NAMALWA (cell line): ENCODE measurements at regions not wholly inside any gene's neighbourhood (a gene's known extent, or its start where the extent isn't known, plus 50 kb on each side); places are given as distances from the start of the nearest gene placed in this dataset.
"Not testable (repeated sequence)": the region's sequence is repeated elsewhere in the genome, so short reads cannot be mapped to it uniquely, and the experiment has no call there.

ENCODE experiments used
- DNase-seq: peaks from one replicate; pipeline ENCODE4 v3.0.0-alpha.2; 2015; ENCODE audit warnings: low spot score

DNA sequence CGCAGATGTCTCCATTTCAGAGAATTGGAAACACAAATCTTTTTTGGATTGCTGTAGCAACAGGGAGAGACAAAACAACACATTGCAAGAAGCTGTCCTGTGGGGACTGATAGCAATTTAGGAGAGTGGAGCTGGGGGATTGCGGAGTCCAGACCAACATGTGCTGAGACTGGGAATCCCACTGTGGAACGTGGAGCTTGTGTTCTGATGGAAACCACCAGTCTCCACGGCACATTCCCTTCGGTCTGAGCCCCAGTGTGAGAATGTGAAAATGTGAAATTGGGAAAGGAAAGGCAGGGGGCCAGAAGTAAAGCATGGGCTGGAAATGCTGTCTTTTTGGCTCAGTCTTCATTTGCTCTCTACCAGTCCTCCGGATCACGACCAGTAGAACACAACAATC lies 348.8 kb upstream of the TNC start:
- no peak for DNase-seq

DNA sequence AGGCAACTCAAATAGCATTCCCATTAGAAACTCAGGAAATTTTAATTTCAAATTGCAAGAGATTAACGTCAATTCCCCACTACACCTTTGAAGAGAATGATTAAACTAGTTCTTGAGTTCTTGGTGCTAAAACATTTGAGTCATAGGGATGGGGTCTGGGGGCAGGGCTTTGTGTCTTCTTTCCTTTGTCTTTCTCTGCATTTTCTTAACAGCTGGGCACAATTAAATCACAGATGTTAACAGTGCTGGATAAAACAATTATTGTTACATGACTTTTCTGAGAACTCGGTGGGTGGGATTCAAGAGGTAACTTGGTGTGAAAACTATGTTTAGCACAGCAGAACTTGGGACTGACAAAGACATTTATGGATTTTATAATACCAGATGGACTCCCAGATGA lies 351.9 kb upstream of the TNC start:
- no peak for DNase-seq

DNA sequence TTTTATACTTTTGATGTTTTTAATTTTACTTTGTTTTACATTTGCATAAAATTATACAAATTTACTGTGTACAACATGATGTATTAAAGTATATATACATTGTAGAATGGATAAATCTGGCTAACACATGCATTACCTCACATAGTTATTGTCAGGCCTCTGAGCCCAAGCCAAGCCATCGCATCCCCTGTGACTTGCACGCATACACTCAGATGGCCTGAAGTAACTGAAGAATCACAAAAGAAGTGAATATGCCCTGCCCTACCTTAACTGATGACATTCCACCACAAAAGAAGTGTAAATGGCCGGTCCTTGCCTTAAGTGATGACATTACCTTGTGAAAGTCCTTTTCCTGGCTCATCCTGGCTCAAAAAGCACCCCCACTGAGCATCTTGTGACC lies 355.1 kb upstream of the TNC start:
- not testable (repeated sequence) for DNase-seq

DNA sequence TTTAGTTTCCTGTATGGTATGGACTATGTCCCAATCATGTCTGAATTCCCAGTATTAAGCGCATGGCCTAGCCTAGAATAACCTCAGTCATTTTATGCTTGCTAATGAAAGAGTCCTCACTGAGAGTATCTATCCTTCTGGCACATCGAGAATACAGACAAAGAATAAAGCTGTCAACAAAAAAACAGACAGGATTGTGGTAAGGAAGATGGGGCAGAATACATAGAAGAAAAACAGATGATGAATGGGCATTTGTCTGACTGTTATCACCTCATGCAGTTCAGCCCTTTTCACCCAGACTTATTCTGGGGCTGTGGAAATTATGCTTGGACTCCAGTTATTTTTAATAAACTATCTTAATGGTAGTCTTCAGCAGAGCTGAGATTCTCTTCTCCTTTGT lies 363.8 kb upstream of the TNC start:
- DNase-seq = no peak

DNA sequence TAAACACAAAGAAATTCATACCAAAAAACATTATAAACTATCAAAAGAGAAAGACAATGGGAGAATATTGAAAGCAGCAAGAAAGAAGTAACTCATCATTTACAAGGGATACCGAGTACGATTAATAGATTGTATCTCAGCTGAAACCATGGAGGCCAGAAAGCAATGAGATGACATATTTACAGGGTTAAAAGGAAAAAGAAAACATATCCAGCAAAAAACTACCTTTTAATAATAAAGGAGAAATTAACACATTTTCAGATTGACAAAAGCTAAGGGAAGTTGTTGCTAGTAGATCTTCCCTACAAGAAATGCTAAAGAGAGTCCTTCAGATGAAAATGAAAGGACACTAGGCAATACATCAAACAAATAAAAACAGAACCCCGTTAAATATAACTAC lies 364.8 kb upstream of the TNC start:
- no peak for DNase-seq

DNA sequence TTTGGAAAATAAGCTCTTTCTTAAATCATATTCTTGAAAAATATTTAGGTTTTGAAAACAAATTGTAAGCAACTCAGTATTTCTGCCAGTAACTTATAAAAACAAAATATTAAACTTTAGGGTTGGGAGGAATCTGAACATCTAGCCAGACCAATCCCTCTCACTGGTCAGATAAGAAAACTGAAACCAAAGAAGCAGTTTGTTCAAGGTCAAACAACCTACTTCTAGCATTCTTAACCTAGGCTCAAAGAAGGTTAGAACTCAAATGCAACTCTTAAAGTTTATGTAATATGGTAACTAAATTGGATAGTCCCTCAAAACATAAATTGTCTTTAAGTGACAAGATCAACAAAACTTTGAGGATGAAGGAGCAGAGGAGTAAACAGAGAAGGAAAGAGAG lies 374.9 kb upstream of the TNC start:
- no peak for DNase-seq

DNA sequence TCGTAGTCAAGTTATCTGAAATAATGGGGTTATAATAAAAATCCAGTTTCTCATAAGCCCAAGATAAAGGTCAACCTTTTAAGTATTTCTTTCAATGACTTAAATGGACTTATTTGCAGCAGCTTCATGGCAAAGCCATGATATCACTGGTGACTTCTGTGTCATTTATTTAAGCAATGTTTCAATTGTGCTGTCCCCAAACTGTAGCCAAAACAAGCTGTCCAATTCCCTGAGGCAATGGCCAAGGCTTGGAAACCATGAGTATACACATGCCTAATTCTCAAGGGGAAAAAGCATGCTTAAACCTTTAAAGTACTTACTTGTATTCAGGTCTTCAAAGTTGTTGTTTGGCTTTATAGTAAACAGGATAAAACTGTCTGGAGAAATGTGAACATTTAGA lies 376.4 kb upstream of the TNC start:
- DNase-seq = no peak

DNA sequence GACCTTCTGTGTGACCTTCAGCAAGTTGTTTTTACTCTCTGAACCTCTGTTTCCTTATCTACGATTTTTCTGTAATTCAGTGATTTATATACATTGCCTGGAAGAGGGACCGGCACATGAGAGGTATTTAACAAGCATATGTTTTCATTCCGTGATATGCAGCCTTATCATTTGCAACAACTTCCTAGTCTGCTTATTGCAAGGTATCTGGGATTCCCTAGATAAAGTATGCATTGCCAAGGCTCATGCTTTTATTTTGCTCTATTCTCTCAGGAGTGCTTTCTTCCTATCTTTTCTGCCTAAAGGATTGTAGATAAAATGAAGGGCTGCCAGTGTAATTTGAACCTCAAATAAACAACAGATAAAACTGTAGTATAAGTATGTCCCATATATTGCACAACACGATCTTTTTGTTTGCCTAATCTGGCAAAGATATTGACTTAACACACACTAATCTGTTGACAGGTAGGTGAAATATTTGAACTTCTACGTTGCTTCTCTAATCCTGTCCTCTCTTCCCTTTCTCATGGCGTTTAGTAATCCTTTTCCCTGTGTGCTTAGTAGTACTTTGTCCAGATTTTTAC lies 377.2 kb upstream of the TNC start:
- no peak for DNase-seq

DNA sequence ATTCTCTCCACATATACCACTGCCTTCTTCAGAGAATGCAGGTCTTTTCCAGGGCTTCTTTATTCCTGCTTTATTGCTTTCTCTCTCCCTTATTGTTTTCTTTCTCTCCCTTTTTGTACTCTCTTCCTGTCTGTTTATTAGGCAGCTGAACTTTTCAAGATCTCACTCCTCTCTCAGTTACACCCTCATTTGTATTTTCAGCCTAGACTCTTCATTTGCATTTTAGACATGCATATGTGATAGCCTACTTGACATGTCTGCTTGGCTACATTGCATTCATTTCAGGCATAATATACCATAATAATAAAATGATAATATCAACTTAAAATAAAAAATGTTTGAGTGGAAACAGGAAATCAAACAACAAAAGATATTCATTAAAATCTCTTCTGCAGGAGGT lies 377.9 kb upstream of the TNC start:
- DNase-seq = no peak

DNA sequence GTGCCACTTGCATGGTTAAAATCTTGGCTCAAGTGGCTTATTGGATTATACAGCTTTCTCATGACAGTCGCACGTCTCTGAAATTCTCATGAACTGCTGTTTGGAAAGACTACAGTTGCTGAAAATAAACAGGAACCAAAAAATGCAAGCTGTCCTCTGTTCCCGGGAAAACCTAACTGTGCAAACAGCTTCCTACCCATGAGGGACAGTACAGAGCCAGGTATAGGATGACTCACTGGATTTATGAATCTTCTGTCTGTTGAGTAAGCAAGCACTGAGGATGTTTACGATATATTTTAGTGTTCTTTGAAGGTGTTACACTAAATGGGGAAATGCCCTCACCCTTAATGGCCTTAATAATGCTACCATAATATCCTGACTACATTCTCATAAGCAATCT lies 380.3 kb upstream of the TNC start:
- DNase-seq = no peak

DNA sequence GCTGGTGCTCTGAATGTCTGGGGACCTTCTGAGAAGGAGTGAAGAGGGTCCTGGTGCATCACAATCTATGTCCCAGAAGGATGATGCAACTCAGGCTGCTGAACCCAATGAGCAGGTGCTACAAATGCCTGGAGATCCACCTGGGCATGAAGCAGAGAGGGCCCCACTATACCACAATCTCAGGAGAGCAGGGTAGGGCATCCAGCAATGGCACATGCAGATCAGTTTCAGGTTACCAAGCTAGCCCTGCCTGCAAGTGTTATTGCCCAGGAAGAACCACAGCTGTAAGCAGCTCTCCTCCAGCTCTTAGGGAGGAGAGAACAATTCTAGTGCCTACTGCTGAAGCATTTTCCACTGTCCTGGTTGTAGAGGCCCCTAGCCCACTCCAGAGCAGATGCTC lies 389.2 kb upstream of the TNC start:
- no peak for DNase-seq

DNA sequence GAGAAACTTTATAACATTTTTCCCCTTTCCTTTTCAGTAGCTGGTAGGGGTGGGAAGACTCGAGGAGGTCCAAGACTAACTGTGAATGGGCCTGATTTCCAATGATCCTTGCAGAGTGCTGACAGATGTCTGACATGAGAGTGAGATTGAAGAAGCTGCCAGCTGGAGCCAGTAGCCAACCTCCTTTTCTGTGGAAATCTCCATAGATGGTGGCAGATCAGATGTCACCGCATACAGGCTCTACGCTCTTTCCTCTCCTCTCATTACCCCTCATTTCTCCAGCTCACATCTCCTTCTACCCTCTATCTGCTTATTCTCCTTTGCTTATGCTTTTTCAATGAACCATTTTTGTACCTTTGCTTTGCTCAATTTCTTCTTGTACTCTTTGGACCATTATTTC lies 395.2 kb upstream of the TNC start:
- DNase-seq = no peak

DNA sequence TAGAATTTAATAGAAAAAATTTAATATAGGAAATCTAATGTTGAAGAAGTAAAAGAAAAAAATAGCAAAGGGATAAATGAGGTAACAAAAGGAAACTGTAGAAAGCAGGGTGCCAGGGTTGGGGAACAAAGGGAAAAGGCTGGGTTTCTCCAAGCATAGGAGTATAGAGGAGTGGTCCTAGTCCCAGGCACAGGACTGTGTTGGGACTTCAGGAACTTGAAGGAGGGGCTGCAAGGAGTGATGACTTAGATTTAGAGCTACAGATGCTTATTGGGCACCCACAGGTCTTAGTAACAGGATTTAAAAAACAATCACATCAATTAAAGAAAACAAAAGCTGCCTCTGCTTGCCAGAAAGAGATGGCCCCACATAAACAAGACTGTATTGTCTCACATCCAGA lies 396.5 kb upstream of the TNC start:
- DNase-seq = no peak

DNA sequence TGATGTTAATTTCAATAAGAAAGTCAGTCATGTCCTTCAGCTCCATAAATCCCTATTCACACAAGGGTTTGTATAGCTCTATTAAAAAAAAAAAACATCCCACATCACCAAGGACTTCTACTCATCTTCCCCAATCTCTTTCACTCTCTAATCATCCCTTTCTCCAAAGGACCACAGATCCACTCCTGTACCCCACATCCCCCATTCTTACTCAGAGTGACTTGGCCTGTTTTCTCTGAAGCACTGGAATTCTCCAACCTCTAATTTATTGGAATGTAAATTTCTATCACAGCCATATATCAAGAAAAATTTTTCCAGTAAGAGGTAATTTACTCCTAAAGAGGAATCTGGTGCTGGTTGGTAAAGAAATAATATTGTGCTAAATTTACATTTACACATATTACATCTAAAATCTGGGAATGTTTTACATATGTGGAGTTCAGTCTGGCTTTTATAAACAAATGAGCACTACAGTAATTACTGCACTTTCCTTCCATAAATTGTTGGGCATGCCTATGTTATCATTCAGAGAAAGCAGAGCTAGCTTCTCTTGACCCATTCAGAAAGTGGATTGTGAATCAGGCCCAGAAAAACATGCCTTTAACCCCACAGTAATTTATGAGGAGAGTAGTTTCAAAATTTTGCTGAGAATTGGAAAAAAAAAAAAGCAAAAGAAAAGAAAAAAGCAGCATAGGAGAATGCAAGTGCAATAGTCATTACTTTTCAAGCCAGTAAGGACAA lies 399.5 kb upstream of the TNC start:
- DNase-seq = no peak

DNA sequence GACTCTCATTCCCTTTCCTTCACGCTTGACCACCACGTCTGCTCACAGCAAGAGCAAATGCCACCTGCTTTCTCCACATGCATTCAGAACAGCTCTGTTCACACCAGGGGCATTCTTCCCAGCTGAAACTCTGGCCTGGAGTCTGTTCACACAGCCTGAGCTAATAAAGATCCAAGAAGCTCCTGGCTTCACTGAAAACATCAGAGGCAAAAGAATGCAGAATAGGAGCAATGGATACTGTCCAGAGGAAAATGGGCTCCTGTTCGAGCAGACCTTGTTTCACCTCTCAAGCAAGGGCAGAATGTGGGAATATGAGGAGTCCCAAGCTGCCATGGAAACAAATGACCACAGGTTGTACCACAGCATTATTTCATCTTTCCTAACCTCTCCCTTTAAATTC lies 402.7 kb upstream of the TNC start:
- no peak for DNase-seq

DNA sequence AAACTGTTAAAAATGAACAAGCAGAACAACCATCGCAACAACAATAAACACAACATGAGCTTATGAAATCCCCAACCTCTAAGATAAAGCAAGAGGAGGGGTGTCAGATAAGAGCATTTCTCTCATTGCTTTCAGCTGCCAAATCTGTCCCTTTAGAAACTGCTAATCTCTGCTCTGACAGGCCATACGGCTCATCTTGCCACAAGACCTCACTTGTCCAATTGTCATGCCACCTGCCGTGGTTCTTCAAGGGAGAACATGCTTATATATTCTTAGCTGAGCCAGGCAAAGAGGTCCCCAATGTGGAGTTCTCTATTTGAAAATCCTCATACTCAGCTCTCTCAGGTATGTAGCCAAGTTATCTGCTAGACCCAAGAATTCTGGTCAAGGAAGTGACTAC lies 405.0 kb upstream of the TNC start:
- DNase-seq = no peak

DNA sequence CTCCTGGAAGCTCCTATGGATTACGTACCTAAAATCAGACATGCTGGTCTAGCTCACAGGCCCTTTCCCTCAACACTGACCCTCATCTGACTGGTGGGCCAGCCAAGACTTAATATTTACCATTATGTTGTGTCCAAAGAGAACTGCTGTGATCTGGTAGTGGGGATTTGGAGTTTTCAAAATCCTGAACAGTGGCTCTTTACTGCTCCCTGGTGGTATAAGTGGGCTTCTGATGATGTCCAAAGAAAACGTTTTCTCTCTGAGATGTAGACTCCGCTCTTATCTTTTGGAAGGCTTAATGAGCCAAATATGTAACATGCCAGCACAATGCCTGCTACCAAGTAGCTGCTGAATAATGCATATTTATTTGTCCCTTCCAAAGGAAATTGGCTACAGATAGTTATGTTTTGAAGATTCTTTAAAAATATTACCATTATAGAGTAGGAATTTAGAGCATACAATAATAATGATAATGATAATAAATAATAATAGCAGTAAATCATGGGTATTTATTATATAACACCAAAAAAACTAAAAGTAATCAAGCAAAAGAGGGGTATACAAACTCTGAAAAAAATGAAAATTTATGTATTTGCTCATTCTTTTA lies 406.6 kb upstream of the TNC start:
- peak; percentile 70 for DNase-seq

DNA sequence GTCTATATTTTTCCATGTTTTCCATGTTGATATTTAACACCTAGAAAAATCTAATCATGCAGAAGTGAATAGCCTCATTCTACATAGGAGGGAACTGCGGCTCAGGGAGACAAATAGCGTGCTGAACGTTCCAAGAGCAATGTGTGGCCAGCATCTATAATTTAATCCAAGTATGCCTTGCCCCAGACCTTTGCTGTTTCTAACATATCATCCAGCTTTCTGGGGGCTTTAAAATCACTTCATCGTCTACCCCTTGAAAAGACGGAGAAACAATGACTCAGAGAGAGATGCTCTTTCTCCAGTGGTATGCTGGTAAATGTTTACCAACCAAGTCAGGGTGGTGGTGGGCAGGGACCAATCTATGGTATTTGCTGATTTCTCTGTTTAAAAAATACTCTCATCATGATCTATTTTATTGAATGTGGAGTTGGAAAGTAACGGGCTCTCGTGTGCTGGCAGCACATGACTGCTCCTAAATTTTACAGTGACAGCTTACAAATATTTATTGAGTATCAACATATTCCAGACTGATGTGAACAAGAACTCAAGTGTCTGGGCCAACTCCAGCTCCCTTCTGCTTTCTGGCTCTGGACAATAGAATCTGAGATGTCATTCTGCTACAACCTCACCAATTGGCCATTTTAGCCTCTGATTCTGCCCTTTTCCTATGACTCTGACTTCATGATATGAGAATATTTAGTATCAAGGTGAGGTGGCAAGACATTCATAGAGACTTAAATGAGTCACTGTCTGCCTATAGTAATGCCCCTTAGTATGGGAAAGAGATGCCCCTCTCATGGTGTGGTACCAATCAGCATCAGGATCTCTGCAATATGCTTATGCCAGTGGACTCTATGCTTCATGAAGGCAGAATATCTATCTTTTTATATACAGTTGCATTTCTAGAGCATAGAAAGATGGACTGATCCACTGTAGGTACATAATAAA lies 407.4 kb upstream of the TNC start:
- no peak for DNase-seq

DNA sequence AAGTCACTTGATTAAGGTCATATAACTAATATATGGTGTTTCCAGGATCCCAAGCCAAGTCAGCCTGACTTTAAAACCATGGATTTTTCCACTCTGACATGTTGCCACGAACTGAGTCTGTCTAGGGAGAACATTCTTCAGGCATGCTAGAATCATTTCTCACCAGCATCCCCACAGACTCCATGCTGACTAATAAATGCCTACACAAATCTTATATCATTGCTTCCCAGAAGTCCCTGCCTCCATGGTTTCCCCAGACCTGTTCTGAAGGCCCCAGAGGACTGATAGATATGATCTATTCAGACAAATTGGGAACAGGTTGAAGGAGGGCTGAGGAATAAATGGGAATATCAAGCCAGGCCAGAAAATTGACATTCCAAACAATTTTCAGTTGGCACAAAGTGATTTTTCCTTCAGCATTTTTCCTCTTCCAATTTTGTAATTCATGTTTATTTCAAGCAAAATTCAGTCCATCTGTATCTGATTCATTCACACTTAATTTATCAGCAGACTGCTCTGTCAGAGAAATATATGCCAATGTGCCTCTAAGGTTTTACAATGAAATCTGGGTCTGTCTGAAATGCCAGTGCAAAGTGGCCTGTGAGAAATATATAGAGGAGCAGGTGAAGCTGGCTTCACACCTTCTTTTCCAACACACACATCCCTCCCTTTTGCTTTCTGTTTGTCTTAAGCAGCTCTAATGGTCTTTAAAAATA lies 413.6 kb upstream of the TNC start:
- DNase-seq = no peak

DNA sequence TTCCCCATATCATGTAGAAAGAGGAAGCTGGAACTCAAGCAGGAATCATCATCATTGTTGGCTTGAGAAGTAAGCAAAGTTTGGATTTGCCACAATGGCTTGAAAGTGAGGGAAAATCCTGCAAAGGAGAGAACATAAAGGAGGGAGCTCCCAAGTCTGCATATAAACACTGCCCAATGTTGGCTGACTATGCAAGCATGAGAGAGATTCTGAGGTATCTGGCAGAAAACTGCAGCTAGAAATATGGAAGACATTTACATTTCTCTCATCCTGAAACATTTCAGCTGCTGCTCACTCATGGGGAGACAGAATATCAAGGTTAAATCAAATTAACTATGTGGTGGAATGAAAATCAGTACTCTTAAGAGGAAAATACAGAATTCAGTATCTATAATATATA lies 415.6 kb upstream of the TNC start:
- DNase-seq = no peak

DNA sequence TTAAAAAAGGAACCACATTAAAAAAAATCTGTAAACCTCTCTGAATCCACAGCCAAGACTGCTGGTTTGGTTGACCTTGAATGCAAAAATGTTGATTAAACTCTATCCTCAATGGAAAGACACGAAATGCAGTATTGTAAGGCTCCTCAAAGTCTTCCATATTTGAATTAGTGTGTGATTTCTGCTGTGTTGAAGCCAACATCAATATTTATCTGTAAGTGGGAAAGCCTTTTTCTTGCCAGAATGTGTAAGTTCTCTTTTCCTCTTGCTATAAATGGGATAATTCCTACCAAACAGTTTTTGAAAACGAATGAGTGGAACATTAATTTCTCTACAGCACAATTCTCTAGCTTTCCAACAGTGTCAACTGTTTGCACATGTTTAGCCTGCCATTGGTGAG lies 422.1 kb upstream of the TNC start:
- DNase-seq = no peak

DNA sequence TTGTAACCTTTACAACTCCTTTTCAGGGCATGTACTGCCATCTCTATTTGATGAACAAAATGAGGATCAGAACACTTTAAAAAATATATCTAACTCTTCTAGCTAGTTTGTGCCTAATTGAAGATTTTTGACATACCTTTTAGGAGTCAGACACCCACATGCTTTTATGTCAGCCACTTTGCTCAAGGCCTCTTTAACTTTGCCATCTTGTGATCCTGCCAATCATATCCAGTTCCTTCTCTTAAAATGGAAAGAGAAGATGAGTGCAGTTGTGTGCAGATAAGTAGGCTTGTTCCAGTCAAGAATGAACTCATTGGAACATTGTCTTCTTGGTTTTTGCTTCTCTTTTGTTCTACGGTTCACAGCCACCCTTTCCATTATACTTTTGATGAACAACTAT lies 425.6 kb upstream of the TNC start:
- no peak for DNase-seq
